ENCODE measurements at regions not wholly inside any gene's neighbourhood (a gene's known extent, or its start where the extent isn't known, plus 50 kb on each side); places are given as distances from the start of the nearest gene placed in this dataset.
"Not testable (repeated sequence)": the region's sequence is repeated elsewhere in the genome, so short reads cannot be mapped to it uniquely, and the experiment has no call there.

DNA sequence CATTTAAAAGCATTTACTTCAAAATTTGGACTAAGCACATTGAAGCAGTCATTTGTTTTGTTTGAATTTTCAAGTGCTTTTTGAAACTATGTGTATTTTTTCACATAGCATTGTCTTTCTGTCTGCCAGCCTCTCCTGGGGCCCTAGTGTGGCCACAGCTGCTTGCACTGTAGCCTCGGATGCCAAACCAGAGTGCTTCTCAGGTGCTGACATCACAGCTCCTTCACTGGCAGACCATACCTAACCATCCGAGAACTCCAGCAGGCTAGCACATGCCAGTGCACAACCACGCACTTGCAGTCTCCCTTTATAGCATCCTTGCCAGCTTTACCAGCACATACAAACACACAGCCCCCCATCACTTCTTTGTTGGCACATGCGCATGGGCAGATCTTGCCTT, 1019.7 kb downstream of the STPG2 start:
- in situ Hi-C loops (cut with MboI; ENCODE audit: low sequenced_read_pairs, unreplicated experiment): no loop called here
- no peak for DNase-seq (ENCODE audit: low spot score)
- TF ChIP-seq CTCF (IDR thresholded peaks at IDR 0.05; ENCODE audit: borderline replicate concordance, control extremely low read depth, extremely low read depth, insufficient read depth, missing control alignments): no peak

DNA sequence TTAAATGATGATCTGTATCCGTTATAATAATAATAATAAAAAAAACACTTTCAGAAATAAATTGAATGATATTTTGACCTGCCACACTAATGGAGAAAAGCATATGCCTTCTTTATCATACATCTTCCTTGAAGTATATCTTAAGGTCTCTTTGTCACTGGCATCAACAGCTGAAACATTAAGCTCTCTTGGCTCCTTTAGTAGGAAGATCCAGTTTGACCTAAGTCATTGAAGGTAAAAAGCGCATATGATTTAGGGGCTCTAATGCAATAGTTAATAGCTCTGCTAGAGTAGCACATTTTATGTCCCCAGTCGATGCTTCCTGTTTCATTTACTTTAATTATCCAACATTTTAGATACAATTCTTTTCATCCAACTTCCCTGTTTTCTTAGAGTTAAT, 1010.8 kb downstream of the STPG2 start:
- in situ Hi-C loops (cut with MboI; ENCODE audit: low sequenced_read_pairs, unreplicated experiment): no loop called here
- TF ChIP-seq CTCF (IDR thresholded peaks at IDR 0.05; ENCODE audit: borderline replicate concordance, control extremely low read depth, extremely low read depth, insufficient read depth, missing control alignments): no peak

DNA sequence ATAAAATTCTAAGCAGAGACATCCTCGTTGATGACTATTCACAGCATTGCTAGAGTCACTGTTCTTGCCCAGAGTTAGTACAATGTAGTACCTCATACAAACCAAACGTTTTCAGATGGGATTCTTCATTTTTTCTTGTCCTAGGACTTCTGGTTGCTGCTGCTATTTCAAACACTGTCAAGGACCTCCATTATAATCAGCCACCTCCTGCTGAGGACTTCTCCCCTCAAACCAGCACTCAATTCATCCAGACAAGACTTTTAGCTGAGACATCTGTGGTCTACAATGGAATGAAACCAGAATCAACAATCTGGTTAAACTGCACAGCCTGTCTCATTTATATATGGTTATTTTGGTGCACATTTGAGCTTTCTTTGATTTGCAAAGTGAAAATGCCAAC, 1008.8 kb downstream of the STPG2 start:
- in situ Hi-C loops (cut with MboI; ENCODE audit: low sequenced_read_pairs, unreplicated experiment): no loop called here
- no peak for DNase-seq (ENCODE audit: low spot score)
- no peak for TF ChIP-seq CTCF (IDR thresholded peaks at IDR 0.05; ENCODE audit: borderline replicate concordance, control extremely low read depth, extremely low read depth, insufficient read depth, missing control alignments)

More for the DNA sequence above, 1010.8 kb downstream of the STPG2 start:
- no peak for DNase-seq (ENCODE audit: low spot score)

DNA sequence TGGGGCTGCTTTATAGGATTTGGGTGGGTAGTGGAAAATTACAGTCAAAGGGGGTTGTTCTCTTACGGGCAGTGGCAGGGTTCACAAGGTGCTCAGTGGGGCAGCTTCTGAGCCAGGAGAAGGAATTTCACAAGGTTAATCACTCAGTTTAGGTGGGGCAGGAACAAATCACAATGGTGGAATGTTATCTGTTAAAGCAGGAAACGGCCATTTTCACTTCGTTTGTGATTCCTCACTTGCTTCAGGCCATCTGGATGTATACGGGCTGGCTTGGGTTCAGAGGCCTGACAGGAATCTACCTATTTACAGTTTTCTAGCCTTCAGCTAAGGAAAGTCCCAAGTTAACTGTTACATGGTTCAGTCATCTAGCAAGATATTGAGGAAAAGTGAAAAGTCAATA, 1003.5 kb downstream of the STPG2 start:
- in situ Hi-C loops (cut with MboI; ENCODE audit: low sequenced_read_pairs, unreplicated experiment): no loop called here
- no peak for TF ChIP-seq CTCF (IDR thresholded peaks at IDR 0.05; ENCODE audit: borderline replicate concordance, control extremely low read depth, extremely low read depth, insufficient read depth, missing control alignments)

DNA sequence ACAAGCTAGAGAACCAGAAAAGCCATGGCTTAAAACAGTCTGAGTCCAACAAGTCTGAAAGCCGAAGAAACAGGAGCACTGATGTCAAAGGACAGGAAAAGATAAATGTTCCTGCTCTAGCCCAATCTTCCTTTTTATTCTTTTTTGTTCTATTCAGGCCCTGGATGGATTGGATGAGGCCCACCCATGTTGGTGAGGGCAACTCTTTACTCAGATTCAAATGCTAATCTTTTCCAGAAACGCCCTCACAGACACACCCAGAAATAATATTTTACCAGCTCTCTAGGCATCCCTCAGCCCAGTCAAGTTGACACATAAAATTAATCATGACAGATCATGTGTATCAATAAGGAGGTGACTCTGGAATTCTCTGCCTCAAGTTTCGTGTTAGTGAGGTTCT, 1002.7 kb downstream of the STPG2 start:
- TF ChIP-seq CTCF (IDR thresholded peaks at IDR 0.05; ENCODE audit: borderline replicate concordance, control extremely low read depth, extremely low read depth, insufficient read depth, missing control alignments): no peak
- in situ Hi-C loops (cut with MboI; ENCODE audit: low sequenced_read_pairs, unreplicated experiment): no loop called here
- DNase-seq (ENCODE audit: low spot score): no peak

More for the DNA sequence above, 1003.5 kb downstream of the STPG2 start:
- DNase-seq (ENCODE audit: low spot score): no peak

DNA sequence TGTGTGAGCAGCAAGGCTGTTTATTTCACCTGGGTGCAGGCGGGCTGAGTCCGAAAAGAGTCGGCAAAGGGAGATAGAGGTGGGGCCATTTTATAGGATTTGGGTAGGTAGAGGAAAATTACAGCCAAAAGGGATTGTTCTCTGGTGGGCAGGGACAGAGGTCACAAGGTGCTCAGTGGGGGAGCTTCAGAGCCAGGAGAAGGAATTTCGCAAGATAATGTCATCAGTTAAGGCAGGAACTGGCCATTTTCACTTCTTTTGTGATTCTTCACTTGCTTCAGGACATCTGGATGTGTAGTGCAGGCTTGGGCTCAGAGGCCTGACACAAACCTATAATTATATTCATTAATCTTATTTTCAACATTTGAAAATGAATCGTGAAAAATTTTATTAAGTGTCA, 1001.9 kb downstream of the STPG2 start:
- in situ Hi-C loops (cut with MboI; ENCODE audit: low sequenced_read_pairs, unreplicated experiment); DNase-seq (ENCODE audit: low spot score): not testable (repeated sequence)

- in situ Hi-C loops (cut with MboI; ENCODE audit: low sequenced_read_pairs, unreplicated experiment): no loop called here
- no peak for TF ChIP-seq CTCF (IDR thresholded peaks at IDR 0.05; ENCODE audit: borderline replicate concordance, control extremely low read depth, extremely low read depth, insufficient read depth, missing control alignments)
- no peak for DNase-seq (ENCODE audit: low spot score)
Observed at GRCh38 chr4:97142410-97142809, 1000.9 kb downstream of the STPG2 start.

Data from GM13976 (cell line).